DMS114 treated with DMSO at 0.1 percent for 48 hours (cell line): ENCODE measurements at regions not wholly inside any gene's neighbourhood (a gene's known extent, or its start where the extent isn't known, plus 50 kb on each side); places are given as distances from the start of the nearest gene placed in this dataset.
"Not testable (repeated sequence)": the region's sequence is repeated elsewhere in the genome, so short reads cannot be mapped to it uniquely, and the experiment has no call there.

Source experiments
- DNase-seq: peaks from one replicate; lab custom pipeline; 2025; ENCODE audit not compliant: unreplicated experiment; lab: John Stamatoyannopoulos, UW

GRCh38 chr6:98014442-98015201, 731.6 kb upstream of the MMS22L start:
- no peak for DNase-seq

GRCh38 chr6:98016565-98016964, 733.5 kb upstream of the MMS22L start:
- DNase-seq, result no peak

GRCh38 chr6:98020222-98020621, 737.2 kb upstream of the MMS22L start:
- no peak for DNase-seq

- no peak for DNase-seq
Observed at GRCh38 chr6:98024359-98024758, 741.3 kb upstream of the MMS22L start.

- no peak for DNase-seq
Observed at GRCh38 chr6:98027898-98028297, 744.9 kb upstream of the MMS22L start.

- DNase-seq, result no peak
Observed at GRCh38 chr6:98033617-98034016, 750.6 kb upstream of the MMS22L start.

GRCh38 chr6:98036344-98036923, 753.4 kb upstream of the MMS22L start:
- no peak for DNase-seq

GRCh38 chr6:98037571-98037970, 754.6 kb upstream of the MMS22L start:
- DNase-seq, result no peak

GRCh38 chr6:98039443-98039842, 756.4 kb upstream of the MMS22L start:
- no peak for DNase-seq

- DNase-seq, result no peak
Observed at GRCh38 chr6:98039904-98040607, 757.0 kb upstream of the MMS22L start.

GRCh38 chr6:98041056-98041455, 758.0 kb upstream of the MMS22L start:
- DNase-seq, result no peak

GRCh38 chr6:98041921-98042320, 758.9 kb upstream of the MMS22L start:
- DNase-seq, result no peak

- no peak for DNase-seq
Observed at GRCh38 chr6:98044151-98044561, 761.1 kb upstream of the MMS22L start.

GRCh38 chr6:98044791-98045470, 761.9 kb upstream of the MMS22L start:
- no peak for DNase-seq

GRCh38 chr6:98047164-98047563, 764.1 kb upstream of the MMS22L start:
- no peak for DNase-seq

- DNase-seq, result no peak
Observed at GRCh38 chr6:98047871-98048270, 764.9 kb upstream of the MMS22L start.

GRCh38 chr6:98054453-98054852, 771.4 kb upstream of the MMS22L start:
- DNase-seq, result peak; percentile 7

GRCh38 chr6:98056955-98057354, 773.9 kb upstream of the MMS22L start:
- DNase-seq, result no peak

GRCh38 chr6:98067375-98067774, 767.0 kb upstream of the POU3F2 start:
- no peak for DNase-seq

GRCh38 chr6:98088537-98088936, 745.8 kb upstream of the POU3F2 start:
- DNase-seq, result not testable (repeated sequence)

GRCh38 chr6:98092331-98092730, 742.0 kb upstream of the POU3F2 start:
- no peak for DNase-seq

GRCh38 chr6:98094696-98095095, 739.7 kb upstream of the POU3F2 start:
- DNase-seq, result no peak
